ENCODE measurements at regions not wholly inside any gene's neighbourhood (a gene's known extent, or its start where the extent isn't known, plus 50 kb on each side); places are given as distances from the start of the nearest gene placed in this dataset.

DNA sequence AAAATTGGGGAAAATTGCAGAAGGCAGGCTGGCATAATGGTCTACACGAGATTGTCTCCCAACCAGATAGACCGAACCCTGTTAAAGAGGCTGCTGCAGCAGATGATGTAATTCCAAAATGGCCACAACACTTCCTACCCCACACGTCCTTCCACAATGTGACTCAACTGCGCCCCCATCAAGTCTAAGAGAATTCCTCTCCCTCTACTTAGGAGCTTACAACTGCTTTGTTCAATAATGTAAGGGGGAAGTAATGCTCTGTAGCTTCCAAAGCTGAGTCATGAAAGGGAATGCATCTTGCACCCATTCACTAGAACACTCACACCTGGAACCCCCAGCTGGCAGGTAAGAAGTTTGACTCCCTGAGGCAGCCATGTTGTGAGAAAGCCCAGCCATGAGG lies 117.8 kb upstream of the IRS2 start:
- no peaks in the 10 kb centered on the region for H3K27me3 ChIP-seq (replicated peaks in 1 of 4; ENCODE audit: control insufficient read depth in 3 of 4, extremely low read depth in 1 of 4, insufficient read depth in 3 of 4, low read length in 3 of 4)
- H2BK12ac ChIP-seq (ENCODE audit: low read depth, low read length) = no peak overlapping the region
- no peak overlapping the region for H4K91ac ChIP-seq (replicated peaks; ENCODE audit: insufficient read length, low read length)
- H4K8ac ChIP-seq (ENCODE audit: extremely low read depth, insufficient read depth, low read length) = no peak overlapping the region
- H2BK15ac ChIP-seq (ENCODE audit: low read length) = no peak overlapping the region
- peak overlapping the region; percentile 63; the same call in 1 of the 2 replicates for H2AFZ ChIP-seq (ENCODE audit: low read length)
- H3K4me1 ChIP-seq (replicated peaks in 1 of 4; ENCODE audit: control insufficient read depth in 3 of 4, insufficient read depth in 4 of 4, low read length in 3 of 4) = peaks cover 0 to 3% (median 0%) of the 10 kb centered on the region in 4 experiments; a peak in 1 of 7 replicates
- H3K36me3 ChIP-seq (ENCODE audit: control insufficient read depth in 2 of 4, insufficient read depth in 4 of 4, low read length in 3 of 4) = no peaks in the 10 kb centered on the region
- no peak overlapping the region for H2AK5ac ChIP-seq (ENCODE audit: low read depth, low read length)
- no peaks in the 10 kb centered on the region for H3K79me2 ChIP-seq (ENCODE audit: control insufficient read depth in 1 of 2, insufficient read depth in 2 of 2, low read length in 2 of 2)
- no peak overlapping the region for H3K23ac ChIP-seq (ENCODE audit: insufficient read length)
- no peak overlapping the region for H2BK5ac ChIP-seq (ENCODE audit: low read depth, low read length)
- H3K4me2 ChIP-seq (ENCODE audit: insufficient read depth in 1 of 2, low read depth in 2 of 2, low read length in 2 of 2) = no peak overlapping the region
- H3K18ac ChIP-seq (ENCODE audit: extremely low read depth, low read length) = no peak overlapping the region
- H3K23me2 ChIP-seq (ENCODE audit: low read depth, low read length) = no peaks in the 10 kb centered on the region
- no peak overlapping the region for H3K9ac ChIP-seq (replicated peaks in 1 of 4; ENCODE audit: extremely low read depth in 1 of 4, low read depth in 3 of 4, low read length in 3 of 4)
- no peak overlapping the region for H2BK20ac ChIP-seq (ENCODE audit: low read length)
- H3K9me3 ChIP-seq (ENCODE audit: insufficient read depth in 2 of 2, low read depth in 1 of 2, low read length in 1 of 2) = peaks cover 0 to 3% of the 10 kb centered on the region in 2 experiments; a peak in 1 of 4 replicates
- no peak overlapping the region for H2BK120ac ChIP-seq (replicated peaks; ENCODE audit: low read depth, low read length)
- no peak overlapping the region for H4K5ac ChIP-seq (ENCODE audit: insufficient read length, low read depth, low read length)
- no peak overlapping the region for H3K4ac ChIP-seq (replicated peaks; ENCODE audit: insufficient read length, low read depth, low read length)
- no peaks in the 10 kb centered on the region for H3K79me1 ChIP-seq (ENCODE audit: low read depth, low read length)
- no peak overlapping the region for H3K14ac ChIP-seq (ENCODE audit: insufficient read length)
- no peak for DNase-seq (ENCODE audit: low read depth in 1 of 2, low spot score in 2 of 2)
- H3K4me3 ChIP-seq (ENCODE audit: extremely low read depth in 1 of 4, insufficient read depth in 2 of 4, low read depth in 3 of 4, low read length in 4 of 4) = no peak overlapping the region
- POLR2A ChIA-PET (ENCODE audit: partially characterized antibody) = no interaction called here
- no peak overlapping the region for H3K56ac ChIP-seq (replicated peaks; ENCODE audit: insufficient read length, low read depth, low read length)
- H3K27ac ChIP-seq (ENCODE audit: low read depth, low read length) = no peak overlapping the region
- no peaks in the 10 kb centered on the region for H4K20me1 ChIP-seq (replicated peaks in 1 of 2; ENCODE audit: control insufficient read depth in 1 of 2, insufficient read depth in 2 of 2, low read length in 2 of 2)
- 57% methylated on average over 4 of the region's 4 CpGs; no CpG with 5 or more reads in 1 of the 2 experiments for WGBS, 2 experiments (ENCODE audit: extremely low coverage in 1 of 2, insufficient coverage in 1 of 2, insufficient read length in 1 of 2, insufficient replicate concordance in 2 of 2, low coverage in 1 of 2, low lambda C conversion rate in 2 of 2, missing lambda C conversion rate in 1 of 2)
- no peak for FAIRE-seq
- CTCF ChIA-PET (ENCODE audit: partially characterized antibody) = interaction anchor here (0.9 to 1.0 kb wide), 2 partner anchors 19 to 121 kb away, joined by 3 read pairs; no protein-coding TSS in a partner anchor
- TF ChIP-seq POLR2A (IDR thresholded peaks at IDR 0.05; ENCODE audit: control extremely low read depth in 1 of 2, low read depth in 2 of 2, low read length in 2 of 2) (no peak), ASH2L (IDR thresholded peaks at IDR 0.05; ENCODE audit: low read length) (no peak), JUN (IDR thresholded peaks at IDR 0.05; ENCODE audit: low read depth, low read length) (no peak), RAD21 (IDR thresholded peaks at IDR 0.05 in 1 of 2, conservative IDR thresholded peaks at IDR 0.05 in 1 of 2; ENCODE audit: low read depth in 2 of 2, low read length in 2 of 2) (0 out of 4 replicates have a peak, but pooled peaks have one; percentile 3 to 6), SIX5 (IDR thresholded peaks at IDR 0.05; ENCODE audit: low read depth, low read length) (no peak), HDAC2 (IDR thresholded peaks at IDR 0.05; ENCODE audit: borderline replicate concordance in 1 of 2, low read depth in 2 of 2, low read length in 2 of 2) (no peak), SAP30 (IDR thresholded peaks at IDR 0.05; ENCODE audit: insufficient read depth, insufficient replicate concordance, low read length) (no peak), ZNF274 (IDR thresholded peaks at IDR 0.05; ENCODE audit: borderline replicate concordance, extremely low read depth, low read length) (no peak), GABPA (IDR thresholded peaks at IDR 0.05; ENCODE audit: borderline replicate concordance, insufficient read depth, low read length) (no peak)
- TF ChIP-seq, protein P1, sequence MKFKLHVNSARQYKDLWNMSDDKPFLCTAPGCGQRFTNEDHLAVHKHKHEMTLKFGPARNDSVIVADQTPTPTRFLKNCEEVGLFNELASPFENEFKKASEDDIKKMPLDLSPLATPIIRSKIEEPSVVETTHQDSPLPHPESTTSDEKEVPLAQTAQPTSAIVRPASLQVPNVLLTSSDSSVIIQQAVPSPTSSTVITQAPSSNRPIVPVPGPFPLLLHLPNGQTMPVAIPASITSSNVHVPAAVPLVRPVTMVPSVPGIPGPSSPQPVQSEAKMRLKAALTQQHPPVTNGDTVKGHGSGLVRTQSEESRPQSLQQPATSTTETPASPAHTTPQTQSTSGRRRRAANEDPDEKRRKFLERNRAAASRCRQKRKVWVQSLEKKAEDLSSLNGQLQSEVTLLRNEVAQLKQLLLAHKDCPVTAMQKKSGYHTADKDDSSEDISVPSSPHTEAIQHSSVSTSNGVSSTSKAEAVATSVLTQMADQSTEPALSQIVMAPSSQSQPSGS (IDR thresholded peaks at IDR 0.05; ENCODE audit: low read length) = 0 out of 2 replicates have a peak, but pooled peaks have one; percentile 29
- TF ChIP-seq, protein P2, sequence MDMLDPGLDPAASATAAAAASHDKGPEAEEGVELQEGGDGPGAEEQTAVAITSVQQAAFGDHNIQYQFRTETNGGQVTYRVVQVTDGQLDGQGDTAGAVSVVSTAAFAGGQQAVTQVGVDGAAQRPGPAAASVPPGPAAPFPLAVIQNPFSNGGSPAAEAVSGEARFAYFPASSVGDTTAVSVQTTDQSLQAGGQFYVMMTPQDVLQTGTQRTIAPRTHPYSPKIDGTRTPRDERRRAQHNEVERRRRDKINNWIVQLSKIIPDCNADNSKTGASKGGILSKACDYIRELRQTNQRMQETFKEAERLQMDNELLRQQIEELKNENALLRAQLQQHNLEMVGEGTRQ (IDR thresholded peaks at IDR 0.05; ENCODE audit: low read length) = no peak

All from H1 (cell line).